ENCODE measurements at regions not wholly inside any gene's neighbourhood (a gene's known extent, or its start where the extent isn't known, plus 50 kb on each side); places are given as distances from the start of the nearest gene placed in this dataset.
"Not testable (repeated sequence)": the region's sequence is repeated elsewhere in the genome, so short reads cannot be mapped to it uniquely, and the experiment has no call there.

DNA sequence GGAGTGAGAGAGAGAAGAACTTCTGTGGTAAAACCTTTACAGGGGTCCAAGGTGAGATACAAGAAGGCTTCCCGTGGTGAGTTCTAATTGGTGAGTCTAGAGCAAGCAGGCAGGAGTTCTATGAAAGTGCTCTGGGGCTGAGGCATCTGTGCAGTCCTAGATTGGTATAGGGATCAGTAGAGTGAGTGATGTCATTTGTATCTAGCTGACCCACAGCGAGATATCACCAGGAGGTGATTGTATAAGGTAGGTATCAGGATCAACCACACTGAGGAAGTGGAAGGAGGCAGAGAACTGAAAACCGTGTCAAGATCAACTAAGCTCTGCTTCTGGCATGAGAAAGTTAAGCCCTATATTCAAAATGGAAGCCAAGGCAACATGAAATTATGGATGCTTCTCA, 1648.9 kb upstream of the TMEFF2 start:
- no peak for DNase-seq (ENCODE audit: low spot score)

GRCh38 chr2:193841384-193842150, 1646.8 kb upstream of the TMEFF2 start:
- no peak for DNase-seq (ENCODE audit: low spot score)

GRCh38 chr2:193837111-193837738, 1642.5 kb upstream of the TMEFF2 start:
- no peak for DNase-seq (ENCODE audit: low spot score)

DNA sequence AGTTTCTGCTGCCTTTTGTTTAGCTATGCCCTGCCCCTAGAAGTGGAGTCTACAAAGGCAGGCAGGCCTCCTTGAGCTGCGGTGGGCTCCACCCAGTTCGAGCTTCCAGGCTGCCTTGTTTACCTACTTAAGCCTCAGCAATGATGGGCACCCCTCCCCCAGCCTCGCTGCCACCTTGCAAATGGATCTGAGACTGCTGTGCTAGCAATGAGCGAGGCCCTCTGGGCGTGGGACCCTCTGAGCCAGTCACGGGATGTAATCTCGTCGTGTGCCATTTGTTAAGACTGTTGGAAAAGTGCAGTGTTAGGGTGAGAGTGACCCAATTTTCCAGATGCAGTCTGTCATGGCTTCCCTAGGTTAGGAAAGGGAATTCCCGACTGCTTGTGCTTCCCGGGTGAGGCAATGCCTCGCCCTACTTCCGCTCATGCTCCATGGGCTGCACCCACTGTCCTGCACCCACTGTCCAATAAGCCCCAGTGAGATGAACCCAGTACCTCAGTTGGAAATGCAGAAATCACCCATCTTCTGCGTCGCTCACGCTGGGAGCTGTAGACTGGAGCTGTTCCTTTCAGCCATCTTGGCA, 1641.8 kb upstream of the TMEFF2 start:
- not testable (repeated sequence) for DNase-seq (ENCODE audit: low spot score)

GRCh38 chr2:193833895-193834294, 1639.2 kb upstream of the TMEFF2 start:
- DNase-seq (ENCODE audit: low spot score) = not testable (repeated sequence)

DNA sequence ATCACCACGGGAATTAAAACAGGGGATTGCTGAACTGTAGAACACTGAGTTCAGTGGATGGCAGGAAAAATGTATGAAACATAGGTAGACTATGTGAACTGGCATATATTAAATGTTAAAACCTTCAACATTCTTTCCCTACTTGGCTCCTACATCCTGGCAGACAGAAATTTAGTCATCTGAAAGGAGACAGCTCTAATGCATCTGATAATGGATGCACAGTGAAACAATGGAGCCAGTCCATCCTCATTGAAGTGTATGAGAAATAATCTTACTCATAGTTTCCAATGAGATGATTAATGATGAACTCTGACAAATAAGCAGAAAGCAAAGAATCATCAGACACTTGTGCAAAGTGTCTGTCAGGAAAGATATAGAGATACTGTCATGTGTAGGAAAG, 1629.7 kb upstream of the TMEFF2 start:
- DNase-seq (ENCODE audit: low spot score) = no peak

- no peak for DNase-seq (ENCODE audit: low spot score)
Observed at GRCh38 chr2:193818801-193819499, 1624.2 kb upstream of the TMEFF2 start.

- DNase-seq (ENCODE audit: low spot score) = no peak
Observed at GRCh38 chr2:193816008-193816407, 1621.3 kb upstream of the TMEFF2 start.

- DNase-seq (ENCODE audit: low spot score) = no peak
Observed at GRCh38 chr2:193810533-193810932, 1615.8 kb upstream of the TMEFF2 start.

GRCh38 chr2:193808877-193809276, 1614.1 kb upstream of the TMEFF2 start:
- DNase-seq (ENCODE audit: low spot score) = no peak

DNA sequence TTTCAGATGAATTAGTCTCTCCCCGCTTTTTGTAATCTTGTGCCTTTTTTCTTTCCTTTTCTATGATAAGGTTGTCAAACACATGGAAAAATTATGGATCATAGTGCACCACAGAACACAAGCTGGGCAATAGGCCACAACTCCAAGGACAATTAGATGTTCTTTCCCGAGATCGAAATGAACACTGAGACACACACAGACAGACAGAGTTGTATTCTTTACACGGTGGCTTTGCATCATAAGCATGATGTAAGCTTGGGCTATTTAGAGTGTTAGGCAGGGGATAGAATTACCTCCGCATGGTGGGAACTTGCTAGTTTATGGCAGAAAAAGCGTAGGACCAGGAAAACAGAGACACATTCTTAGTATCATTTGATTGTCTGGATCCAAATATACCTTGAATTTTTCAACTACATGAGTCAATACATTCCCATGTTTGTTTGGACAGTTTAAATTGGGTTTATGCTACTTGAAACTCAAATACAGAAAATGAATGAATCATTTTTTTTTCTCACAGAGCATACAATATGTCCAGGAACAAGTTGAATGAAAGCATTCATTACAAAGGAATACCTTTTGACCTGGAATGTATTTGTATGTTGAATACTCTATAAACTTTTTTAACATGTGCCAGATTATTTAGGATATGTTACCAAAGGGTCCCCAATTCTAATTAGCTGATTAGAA, 1611.5 kb upstream of the TMEFF2 start:
- no peak for DNase-seq (ENCODE audit: low spot score)

GRCh38 chr2:193796847-193797246, 1602.1 kb upstream of the TMEFF2 start:
- no peak for DNase-seq (ENCODE audit: low spot score)

DNA sequence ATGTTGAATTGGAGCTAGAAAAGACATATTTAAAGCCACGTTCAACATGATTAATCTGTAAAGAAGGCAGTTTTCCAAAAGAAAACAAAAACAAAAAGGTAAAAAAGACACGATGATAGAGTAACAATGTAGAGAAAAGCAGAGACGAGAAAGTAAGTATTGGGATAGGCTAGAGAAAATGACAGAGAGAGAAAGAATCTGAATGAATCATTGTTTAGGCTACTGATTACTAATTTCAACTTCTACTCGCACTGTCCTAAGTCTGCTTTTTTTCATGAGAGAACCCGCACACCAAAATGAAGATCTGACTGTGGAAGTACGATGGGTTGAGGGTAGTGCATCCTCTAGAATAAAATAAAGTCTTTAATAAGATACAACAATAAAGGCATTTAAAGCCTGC, 1599.2 kb upstream of the TMEFF2 start:
- no peak for DNase-seq (ENCODE audit: low spot score)

- no peak for DNase-seq (ENCODE audit: low spot score)
Observed at GRCh38 chr2:193783681-193784080, 1588.9 kb upstream of the TMEFF2 start.

DNA sequence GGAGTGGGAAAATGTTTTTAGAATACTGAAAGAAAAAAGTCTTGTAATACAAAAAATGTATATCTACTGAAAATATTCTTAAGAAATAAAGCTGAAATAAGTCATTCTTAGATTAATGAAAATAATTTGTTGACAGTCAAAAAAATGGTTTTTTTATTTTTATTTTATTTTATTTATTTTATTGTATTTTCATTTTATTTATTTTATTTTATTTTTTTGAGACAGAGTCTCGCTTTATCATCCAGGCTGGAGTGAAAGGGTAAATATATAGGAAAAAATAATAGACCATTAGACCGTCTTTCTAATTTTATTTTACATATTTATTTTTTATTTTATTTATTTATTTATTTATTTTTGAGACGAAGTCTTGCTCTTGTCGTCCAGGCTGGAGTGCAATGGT, 1583.6 kb upstream of the TMEFF2 start:
- DNase-seq (ENCODE audit: low spot score) = no peak

GRCh38 chr2:193776988-193777387, 1582.3 kb upstream of the TMEFF2 start:
- DNase-seq (ENCODE audit: low spot score) = no peak

DNA sequence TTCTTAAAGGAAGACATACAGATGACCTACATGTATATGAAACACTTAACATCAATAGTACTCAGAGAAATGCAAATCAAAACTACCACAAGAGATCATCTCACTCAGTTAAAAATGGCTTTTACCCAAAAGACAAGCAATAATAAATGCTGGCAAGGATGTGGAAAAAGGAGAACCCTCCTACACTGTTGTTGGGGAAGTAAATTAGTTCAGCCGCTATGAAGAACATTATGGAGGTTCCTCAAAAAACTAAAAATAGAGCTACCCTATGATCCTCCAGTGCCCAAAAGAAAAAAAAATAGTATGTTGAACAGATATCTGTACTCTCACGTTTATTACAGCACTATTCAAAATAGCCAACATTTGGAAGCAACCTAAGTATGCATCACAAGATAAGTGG, 1579.4 kb upstream of the TMEFF2 start:
- DNase-seq (ENCODE audit: low spot score) = no peak

DNA sequence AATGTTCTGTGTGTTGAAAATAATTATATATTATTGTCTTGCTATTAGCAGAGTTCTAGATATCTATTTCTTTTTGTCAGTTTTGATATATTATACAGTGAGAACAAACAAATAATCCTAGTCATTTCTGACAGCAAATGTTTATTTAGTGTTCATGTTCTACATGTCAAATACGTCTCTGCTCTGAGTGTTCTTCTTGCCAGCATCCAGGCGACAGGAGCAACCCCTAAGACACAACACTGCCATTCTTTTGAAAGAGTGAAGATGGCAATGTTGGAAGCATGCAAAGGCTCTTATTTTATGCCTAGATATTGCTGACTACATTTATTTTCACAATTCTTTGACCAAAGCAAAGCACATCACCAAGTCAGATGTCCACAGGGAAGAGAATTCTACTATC, 1556.6 kb upstream of the TMEFF2 start:
- no peak for DNase-seq (ENCODE audit: low spot score)

DNA sequence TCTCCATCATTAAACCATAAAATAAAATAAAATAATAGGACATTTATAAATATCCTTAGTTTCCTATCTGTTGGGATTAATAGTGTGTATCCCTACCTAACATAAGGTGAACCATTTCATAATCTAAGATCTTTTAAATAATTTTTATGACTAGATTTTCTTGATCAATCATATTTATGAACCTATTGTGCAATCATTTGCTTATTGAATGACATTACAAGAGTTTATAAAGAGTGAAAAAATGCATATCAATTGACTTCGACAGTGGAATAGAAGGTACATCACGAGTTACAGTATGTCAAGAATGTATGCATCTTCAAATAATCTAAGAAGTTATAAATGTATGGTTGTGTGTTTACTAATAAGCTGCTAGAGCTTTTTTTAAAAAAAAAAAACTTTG, 1554.8 kb upstream of the TMEFF2 start:
- DNase-seq (ENCODE audit: low spot score) = no peak

- DNase-seq (ENCODE audit: low spot score) = no peak
Observed at GRCh38 chr2:193743089-193743488, 1548.4 kb upstream of the TMEFF2 start.

DNA sequence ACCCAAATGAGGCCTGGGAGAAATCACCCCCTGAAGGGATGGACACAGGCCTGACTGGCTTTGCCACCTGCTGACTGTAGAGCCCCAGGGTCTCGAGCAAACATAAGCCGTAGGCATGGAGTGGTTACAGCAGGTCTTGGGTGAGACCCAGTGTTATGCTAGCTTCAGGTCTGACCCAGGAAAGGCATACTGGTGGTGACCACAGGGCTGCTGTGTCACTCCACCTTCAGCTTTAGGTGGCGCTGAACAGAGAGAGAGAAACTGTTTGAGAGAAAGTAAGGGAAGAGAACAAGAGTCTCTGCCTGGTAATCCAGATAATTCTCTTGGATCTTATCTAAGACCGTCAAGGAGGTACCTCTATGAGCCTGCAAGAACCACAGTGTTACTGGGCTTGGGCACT, 1544.2 kb upstream of the TMEFF2 start:
- DNase-seq (ENCODE audit: low spot score) = no peak

GRCh38 chr2:193712912-193713311, 1518.2 kb upstream of the TMEFF2 start:
- no peak for DNase-seq (ENCODE audit: low spot score)
